ENCODE measurements at regions not wholly inside any gene's neighbourhood (a gene's known extent, or its start where the extent isn't known, plus 50 kb on each side); places are given as distances from the start of the nearest gene placed in this dataset.

DNA sequence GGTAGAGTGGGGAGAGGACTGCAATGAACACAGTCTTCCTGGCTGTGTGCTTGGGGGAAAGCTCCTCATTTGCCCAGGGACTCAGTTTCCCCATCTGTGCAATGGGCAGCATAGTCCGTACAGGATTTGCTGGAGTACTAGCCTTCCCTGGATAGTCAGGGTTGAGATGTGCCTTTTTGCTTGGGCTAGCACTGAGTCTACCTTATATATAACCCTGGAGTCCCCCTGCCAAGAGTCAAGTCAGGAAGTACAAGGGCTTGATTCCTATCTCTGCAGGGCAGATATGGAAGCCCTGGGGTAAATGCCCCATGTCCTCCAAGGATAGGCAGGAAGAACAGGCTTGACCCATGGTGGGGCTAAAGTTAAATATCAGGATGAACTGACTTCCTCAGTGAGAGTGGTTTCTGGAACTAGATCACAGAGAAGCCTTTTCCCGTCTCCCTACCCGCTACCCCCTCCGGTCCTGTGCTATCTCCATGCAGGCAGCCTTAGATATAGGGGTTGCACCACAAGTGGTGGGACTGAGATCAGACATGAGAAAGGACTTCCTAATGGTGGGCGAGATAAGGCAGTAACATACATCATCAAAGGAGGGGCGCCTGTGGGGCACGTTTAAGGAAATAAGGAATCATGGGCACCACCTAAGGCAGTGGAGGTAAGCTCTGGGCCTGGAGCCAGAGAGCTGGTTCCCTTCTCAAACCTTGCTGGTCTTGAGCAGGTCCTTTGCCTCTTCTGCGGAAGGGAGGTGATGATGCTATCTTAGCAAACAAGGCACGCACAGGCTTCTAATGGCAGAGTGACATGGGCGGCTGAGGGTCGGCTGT is 157.9 kb downstream of the MRPL14 start:
- no peak for DNase-seq (ENCODE audit: low spot score in 2 of 2)
- no peaks in the 10 kb centered on the region for H3K36me3 ChIP-seq
- H3K27me3 ChIP-seq = no peaks in the 10 kb centered on the region
- peaks cover 39% of the 10 kb centered on the region for H3K4me1 ChIP-seq
- no peak overlapping the region for H3K27ac ChIP-seq
- no peaks in the 10 kb centered on the region for H3K9me3 ChIP-seq
- no peak for TF ChIP-seq EP300 (IDR thresholded peaks at IDR 0.05)
- TF ChIP-seq, protein P1, sequence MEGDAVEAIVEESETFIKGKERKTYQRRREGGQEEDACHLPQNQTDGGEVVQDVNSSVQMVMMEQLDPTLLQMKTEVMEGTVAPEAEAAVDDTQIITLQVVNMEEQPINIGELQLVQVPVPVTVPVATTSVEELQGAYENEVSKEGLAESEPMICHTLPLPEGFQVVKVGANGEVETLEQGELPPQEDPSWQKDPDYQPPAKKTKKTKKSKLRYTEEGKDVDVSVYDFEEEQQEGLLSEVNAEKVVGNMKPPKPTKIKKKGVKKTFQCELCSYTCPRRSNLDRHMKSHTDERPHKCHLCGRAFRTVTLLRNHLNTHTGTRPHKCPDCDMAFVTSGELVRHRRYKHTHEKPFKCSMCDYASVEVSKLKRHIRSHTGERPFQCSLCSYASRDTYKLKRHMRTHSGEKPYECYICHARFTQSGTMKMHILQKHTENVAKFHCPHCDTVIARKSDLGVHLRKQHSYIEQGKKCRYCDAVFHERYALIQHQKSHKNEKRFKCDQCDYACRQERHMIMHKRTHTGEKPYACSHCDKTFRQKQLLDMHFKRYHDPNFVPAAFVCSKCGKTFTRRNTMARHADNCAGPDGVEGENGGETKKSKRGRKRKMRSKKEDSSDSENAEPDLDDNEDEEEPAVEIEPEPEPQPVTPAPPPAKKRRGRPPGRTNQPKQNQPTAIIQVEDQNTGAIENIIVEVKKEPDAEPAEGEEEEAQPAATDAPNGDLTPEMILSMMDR (IDR thresholded peaks at IDR 0.05) = no peak
- TF ChIP-seq POLR2A (IDR thresholded peaks at IDR 0.05) = no peak
- TF ChIP-seq POLR2AphosphoS5 (IDR thresholded peaks at IDR 0.05) = no peak
- 69% methylated on average over 11 of the region's 11 CpGs for WGBS
- H3K4me3 ChIP-seq = no peak overlapping the region

DNA sequence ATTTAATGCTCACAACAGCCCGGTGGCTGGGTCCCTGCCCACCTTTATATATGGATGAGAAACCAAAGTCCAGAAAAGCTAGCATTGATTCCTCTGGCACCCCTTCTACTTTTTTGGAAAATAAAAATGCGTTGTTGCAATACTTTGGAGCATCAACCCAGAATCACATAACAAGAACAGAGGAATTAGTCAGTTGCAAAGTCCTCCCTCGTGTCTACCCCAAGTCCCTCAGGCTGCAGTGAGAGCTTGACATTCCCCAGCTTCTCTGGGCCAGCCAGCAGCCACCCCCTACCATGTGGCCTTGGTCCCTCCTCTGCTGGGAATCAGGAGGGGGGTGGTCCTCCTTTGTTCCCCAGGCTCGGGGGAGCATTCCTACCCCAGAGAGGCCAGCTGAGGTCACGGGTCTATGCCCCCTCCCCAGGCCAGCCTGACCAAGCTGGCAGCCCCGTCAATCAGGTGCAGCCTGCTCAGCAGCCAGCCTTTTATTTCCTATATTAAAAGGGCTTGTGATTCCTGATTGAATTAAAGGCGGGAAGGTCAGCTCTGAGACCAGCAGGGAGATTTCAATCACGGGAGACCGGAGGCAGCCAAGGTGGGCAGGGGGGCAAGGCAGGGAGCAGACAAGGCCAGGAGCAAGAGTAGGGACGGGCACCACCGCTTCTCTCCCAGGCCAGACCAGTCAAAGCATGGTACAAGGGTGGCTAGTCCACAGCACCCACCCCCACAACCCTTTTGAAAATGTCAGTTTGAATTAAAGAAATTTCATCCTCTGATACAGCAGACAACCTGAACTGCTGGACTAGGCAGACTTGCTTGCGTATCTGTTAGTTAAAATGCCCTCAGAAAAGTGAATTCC is 158.9 kb downstream of the MRPL14 start:
- WGBS = 90% methylated on average over 12 of the region's 12 CpGs
- Histone ChIP-seq H3K36me3 (no peaks in the 10 kb centered on the region), H3K4me1 (peaks cover 33% of the 10 kb centered on the region), H3K27ac (no peak overlapping the region), H3K27me3 (no peaks in the 10 kb centered on the region), H3K9me3 (no peaks in the 10 kb centered on the region), H3K4me3 (no peak overlapping the region)
- no peak for TF ChIP-seq EP300 (IDR thresholded peaks at IDR 0.05)
- no peak for TF ChIP-seq POLR2AphosphoS5 (IDR thresholded peaks at IDR 0.05)
- TF ChIP-seq, protein P1 (IDR thresholded peaks at IDR 0.05) = no peak
- no peak for TF ChIP-seq POLR2A (IDR thresholded peaks at IDR 0.05)
- DNase-seq (ENCODE audit: low spot score in 2 of 2) = peak in 1 of 2 donors; percentile 38

DNA sequence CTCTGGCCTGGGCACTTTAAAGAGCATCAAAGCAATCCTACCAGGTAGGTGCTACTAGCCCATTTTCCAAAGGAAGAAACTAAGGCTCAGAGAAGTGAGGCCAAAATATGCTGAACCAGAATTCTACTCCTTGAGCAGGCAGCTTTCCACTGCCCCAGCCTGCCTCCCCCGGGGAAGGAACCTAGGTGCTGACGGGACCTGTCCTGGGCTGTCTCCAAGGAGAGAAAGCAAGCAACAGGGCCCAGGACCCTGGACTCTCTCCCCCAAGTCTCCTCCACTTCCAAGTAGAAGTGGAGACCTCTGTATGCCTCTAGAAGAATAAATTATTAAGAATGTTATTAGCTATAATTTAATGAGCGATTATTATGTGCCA is 159.5 kb downstream of the MRPL14 start:
- Histone ChIP-seq H3K27me3 (no peaks in the 10 kb centered on the region), H3K27ac (no peak overlapping the region), H3K36me3 (no peaks in the 10 kb centered on the region), H3K4me3 (no peak overlapping the region), H3K4me1 (peaks cover 27% of the 10 kb centered on the region), H3K9me3 (no peaks in the 10 kb centered on the region)
- TF ChIP-seq EP300 (IDR thresholded peaks at IDR 0.05) (no peak), POLR2AphosphoS5 (IDR thresholded peaks at IDR 0.05) (no peak), POLR2A (IDR thresholded peaks at IDR 0.05) (no peak)
- TF ChIP-seq, protein P1 (IDR thresholded peaks at IDR 0.05) = no peak
- no peak for DNase-seq (ENCODE audit: low spot score in 2 of 2)
- WGBS = 86% methylated on average over 3 of the region's 3 CpGs

DNA sequence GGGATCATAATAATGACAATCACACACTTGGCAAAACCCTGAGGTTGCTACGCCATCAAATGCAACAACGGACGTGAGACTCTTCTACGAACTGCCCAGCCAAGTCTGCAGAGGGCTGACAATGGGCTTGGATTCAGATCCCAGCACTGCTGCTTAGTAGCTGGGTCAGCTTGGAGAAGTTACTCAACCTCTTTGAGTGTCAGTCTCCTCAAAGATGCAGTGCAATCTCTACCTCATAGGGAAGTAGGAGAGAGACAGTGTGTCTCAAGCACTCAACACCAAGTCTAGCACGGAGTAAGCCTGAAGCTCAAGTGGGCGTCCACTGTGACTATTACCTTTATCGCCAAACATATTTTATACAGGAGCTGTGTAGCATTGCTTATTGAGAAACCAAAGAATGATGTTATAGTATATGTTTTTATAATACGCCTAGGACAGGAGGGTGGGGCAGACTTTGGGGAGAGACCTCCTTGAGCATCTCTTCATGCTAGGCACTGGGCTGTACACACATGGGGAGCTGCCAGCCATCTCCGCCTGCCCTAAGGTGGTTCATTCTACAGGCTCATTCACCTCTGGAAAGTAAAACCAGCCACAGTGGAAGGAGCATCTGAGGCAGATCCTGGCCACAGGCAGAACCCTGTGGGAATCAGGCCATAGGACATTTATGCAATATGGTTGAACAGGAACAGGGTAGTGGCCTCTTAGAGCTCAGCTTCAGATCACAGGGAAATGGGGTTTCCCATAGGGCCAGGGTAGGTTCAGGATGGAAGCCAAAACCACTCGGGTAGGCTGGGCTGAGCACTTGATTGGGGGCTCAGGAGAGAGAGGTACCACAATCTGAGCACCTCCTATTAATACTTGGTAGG is 160.2 kb downstream of the MRPL14 start:
- TF ChIP-seq POLR2AphosphoS5 (IDR thresholded peaks at IDR 0.05) (no peak), POLR2A (IDR thresholded peaks at IDR 0.05) (no peak), EP300 (IDR thresholded peaks at IDR 0.05) (no peak)
- TF ChIP-seq, protein P1 (IDR thresholded peaks at IDR 0.05) = no peak
- H3K27ac ChIP-seq = no peak overlapping the region
- no peaks in the 10 kb centered on the region for H3K27me3 ChIP-seq
- H3K4me1 ChIP-seq = peaks cover 20% of the 10 kb centered on the region
- H3K9me3 ChIP-seq = no peaks in the 10 kb centered on the region
- 84% methylated on average over 10 of the region's 10 CpGs for WGBS
- H3K4me3 ChIP-seq = no peak overlapping the region
- H3K36me3 ChIP-seq = no peaks in the 10 kb centered on the region
- no peak for DNase-seq (ENCODE audit: low spot score in 2 of 2)
